Left lung (tissue), 4 donors: ENCODE measurements at regions not wholly inside any gene's neighbourhood (a gene's known extent, or its start where the extent isn't known, plus 50 kb on each side); places are given as distances from the start of the nearest gene placed in this dataset.
A peak's percentile ranks its signal among the peaks of the same experiment; 100 is the strongest.
"Not testable (repeated sequence)": the region's sequence is repeated elsewhere in the genome, so short reads cannot be mapped to it uniquely, and the experiment has no call there.

Source experiments
- ATAC-seq: fragments of 200-7000 bp; cut with Tn5 transposase; one replicate; pipeline ENCODE4 v1.9.1; 2020; ENCODE audit warnings: moderate library complexity
- DNase-seq, 4 donors: peaks; one replicate each; pipeline ENCODE4 v3.0.0-alpha.2; 2013 to 2020
- H3K27ac ChIP-seq, 2 donors: fragments of 200-600 bp; sonication (generic) in 1 of 2; one replicate each; pipeline versions ENCODE4 v1.5.0 to v1.8.0; 2020 to 2021
- H3K27me3 ChIP-seq, 2 donors: fragments of 200-600 bp; sonication (generic) in 1 of 2; one replicate each; pipeline versions ENCODE4 v1.5.0 to v1.8.0; 2020 to 2021
- H3K36me3 ChIP-seq, 2 donors: fragments of 200-600 bp; sonication (generic) in 1 of 2; one replicate each; pipeline versions ENCODE4 v1.5.0 to v1.8.0; 2020 to 2021
- H3K4me1 ChIP-seq, 2 donors: fragments of 200-600 bp; one replicate each; pipeline ENCODE4 v1.8.0; 2021
- H3K4me3 ChIP-seq, 2 donors: fragments of 200-600 bp; sonication (generic) in 1 of 2; one replicate each; pipeline versions ENCODE4 v1.5.0 to v1.8.0; 2020 to 2021; ENCODE audit warnings: mild to moderate bottlenecking in 1 of 2
- H3K9me3 ChIP-seq, 2 donors: fragments of 200-600 bp; sonication (generic) in 1 of 2; one replicate each; pipeline versions ENCODE4 v1.5.0 to v1.8.0; 2020 to 2021
- CTCF ChIP-seq, 2 donors: fragments of 200-600 bp; sonication (generic) in 1 of 2; IDR thresholded peaks; one replicate each; pipeline versions ENCODE4 v1.5.0 to v1.8.0; 2021; ENCODE audit warnings: antibody characterized with exemption in 2 of 2
- intact Hi-C, 2 donors: fragments of 100-400 bp; cut with DNase I; formaldehyde crosslinking; loops; one replicate each; pipeline versions ENCODE4 v1.11.2 to v1.14.2; 2022
- donor health status: DM: no; HTN: yes; CAD: no.
- donor health status: DM: no; HTN: no; CAD: no.

- peak; percentile 25 for ATAC-seq
- H3K4me1 ChIP-seq, result no peaks in the 10 kb centered on the region
- no peak overlapping the region for H3K27ac ChIP-seq
- no peaks in the 10 kb centered on the region for H3K9me3 ChIP-seq
- intact Hi-C loops, result no loop called here
- no peak overlapping the region for H3K4me3 ChIP-seq
- H3K36me3 ChIP-seq, result no peaks in the 10 kb centered on the region
- no peak for DNase-seq
- no peak for TF ChIP-seq CTCF (IDR thresholded peaks at IDR 0.05)
- peaks cover 0 to 57% of the 10 kb centered on the region in 2 donors for H3K27me3 ChIP-seq
Observed at GRCh38 chr3:127417709-127418559, 130.1 kb upstream of the PRR20G start.

- Histone ChIP-seq H3K4me3 (no peak overlapping the region), H3K4me1 (no peaks in the 10 kb centered on the region), H3K36me3 (no peaks in the 10 kb centered on the region), H3K27me3 (peaks cover 0 to 19% of the 10 kb centered on the region in 2 donors), H3K27ac (no peak overlapping the region), H3K9me3 (no peaks in the 10 kb centered on the region)
- ATAC-seq (no peak), DNase-seq (no peak)
- no peak for TF ChIP-seq CTCF (IDR thresholded peaks at IDR 0.05)
- intact Hi-C loops, result no loop called here
Observed at GRCh38 chr3:127413871-127414270, 126.0 kb upstream of the PRR20G start.

GRCh38 chr3:127413318-127413673, 125.5 kb upstream of the PRR20G start:
- Histone ChIP-seq H3K27ac (no peak overlapping the region), H3K4me1 (no peaks in the 10 kb centered on the region), H3K4me3 (no peak overlapping the region), H3K36me3 (no peaks in the 10 kb centered on the region), H3K9me3 (no peaks in the 10 kb centered on the region), H3K27me3 (peaks cover 0 to 13% of the 10 kb centered on the region in 2 donors)
- ATAC-seq (peak; percentile 29), DNase-seq (no peak)
- intact Hi-C loops, result no loop called here
- TF ChIP-seq CTCF (IDR thresholded peaks at IDR 0.05), result no peak

- Histone ChIP-seq H3K27ac (peak overlapping the region in 1 of 2 donors; percentile 8), H3K27me3 (peaks cover 0 to 10% of the 10 kb centered on the region in 2 donors), H3K36me3 (no peaks in the 10 kb centered on the region), H3K4me3 (no peak overlapping the region), H3K4me1 (no peaks in the 10 kb centered on the region), H3K9me3 (no peaks in the 10 kb centered on the region)
- no peak for DNase-seq
- peak; percentile 32 for ATAC-seq
- TF ChIP-seq CTCF (IDR thresholded peaks at IDR 0.05), result no peak
- intact Hi-C loops, result no loop called here
Observed at GRCh38 chr3:127412578-127413317, 124.9 kb upstream of the PRR20G start.

- H3K27me3 ChIP-seq, H3K27ac ChIP-seq, H3K9me3 ChIP-seq, intact Hi-C loops, H3K36me3 ChIP-seq, H3K4me3 ChIP-seq, H3K4me1 ChIP-seq, ATAC-seq, DNase-seq: not testable (repeated sequence)
Observed at GRCh38 chr3:127411875-127412274, 124.0 kb upstream of the PRR20G start.
